GM12874 (cell line): ENCODE measurements at regions not wholly inside any gene's neighbourhood (a gene's known extent, or its start where the extent isn't known, plus 50 kb on each side); places are given as distances from the start of the nearest gene placed in this dataset.

ENCODE experiments used
- TF ChIP-seq, protein P1 (sequence below): IDR thresholded peaks from 2 replicates; pipeline ENCODE4 v1.5.1; 2011; ENCODE audit warnings: low read depth, mild to moderate bottlenecking, control low read depth, low read length, moderate library complexity; ENCODE audit not compliant: insufficient read depth

GRCh38 chr4:138449938-138450337 is 207.8 kb upstream of the SLC7A11 start:
- TF ChIP-seq, protein P1, sequence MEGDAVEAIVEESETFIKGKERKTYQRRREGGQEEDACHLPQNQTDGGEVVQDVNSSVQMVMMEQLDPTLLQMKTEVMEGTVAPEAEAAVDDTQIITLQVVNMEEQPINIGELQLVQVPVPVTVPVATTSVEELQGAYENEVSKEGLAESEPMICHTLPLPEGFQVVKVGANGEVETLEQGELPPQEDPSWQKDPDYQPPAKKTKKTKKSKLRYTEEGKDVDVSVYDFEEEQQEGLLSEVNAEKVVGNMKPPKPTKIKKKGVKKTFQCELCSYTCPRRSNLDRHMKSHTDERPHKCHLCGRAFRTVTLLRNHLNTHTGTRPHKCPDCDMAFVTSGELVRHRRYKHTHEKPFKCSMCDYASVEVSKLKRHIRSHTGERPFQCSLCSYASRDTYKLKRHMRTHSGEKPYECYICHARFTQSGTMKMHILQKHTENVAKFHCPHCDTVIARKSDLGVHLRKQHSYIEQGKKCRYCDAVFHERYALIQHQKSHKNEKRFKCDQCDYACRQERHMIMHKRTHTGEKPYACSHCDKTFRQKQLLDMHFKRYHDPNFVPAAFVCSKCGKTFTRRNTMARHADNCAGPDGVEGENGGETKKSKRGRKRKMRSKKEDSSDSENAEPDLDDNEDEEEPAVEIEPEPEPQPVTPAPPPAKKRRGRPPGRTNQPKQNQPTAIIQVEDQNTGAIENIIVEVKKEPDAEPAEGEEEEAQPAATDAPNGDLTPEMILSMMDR: no peak

DNA sequence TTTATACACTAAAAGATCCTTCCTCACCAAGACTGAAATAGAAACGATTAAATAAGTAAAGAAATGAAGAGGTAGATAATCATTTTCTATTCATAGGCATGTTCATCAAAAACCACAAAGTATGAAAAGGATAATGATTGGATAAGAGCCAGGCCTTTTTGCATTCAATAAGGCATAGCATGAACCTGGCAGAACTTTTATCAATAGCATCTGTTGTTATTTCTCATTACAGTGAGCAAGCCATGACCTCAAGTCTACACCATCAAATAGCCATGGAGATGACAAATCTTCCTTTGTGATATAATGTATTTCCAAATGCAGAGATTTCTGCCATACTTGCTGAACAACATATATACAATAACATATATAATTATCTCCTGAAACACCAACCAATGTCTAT is 206.0 kb upstream of the SLC7A11 start:
- TF ChIP-seq, protein P1: no peak

GRCh38 chr4:138446456-138446855 is 204.3 kb upstream of the SLC7A11 start:
- TF ChIP-seq, protein P1: no peak

- TF ChIP-seq, protein P1: no peak
These were observed 202.9 kb upstream of the SLC7A11 start for GRCh38 chr4:138445098-138445497.

- TF ChIP-seq, protein P1: no peak
These were observed 202.1 kb upstream of the SLC7A11 start for GRCh38 chr4:138444260-138444659.

- TF ChIP-seq, protein P1: no peak
These were observed 197.0 kb upstream of the SLC7A11 start for GRCh38 chr4:138439143-138439581.

DNA sequence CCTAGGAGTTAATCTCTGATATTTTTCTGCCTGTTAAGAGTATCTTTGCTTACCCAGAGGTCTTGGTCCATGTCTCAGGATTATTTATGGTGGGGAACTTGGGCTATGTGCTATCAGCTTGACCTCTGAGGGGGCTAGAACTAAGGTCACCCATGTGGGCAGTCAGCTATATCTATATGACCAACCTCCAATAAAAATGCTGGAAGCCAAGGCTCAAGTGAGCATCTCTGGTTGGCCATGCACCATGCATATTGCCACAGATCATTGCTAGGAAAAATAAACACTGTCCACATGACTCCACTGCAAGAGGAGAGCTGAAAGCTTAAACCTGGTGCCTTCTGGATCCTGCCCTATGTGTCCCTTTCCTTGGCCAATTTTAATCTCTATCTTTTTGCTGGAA is 196.5 kb upstream of the SLC7A11 start:
- TF ChIP-seq, protein P1: no peak
